ENCODE measurements at regions not wholly inside any gene's neighbourhood (a gene's known extent, or its start where the extent isn't known, plus 50 kb on each side); places are given as distances from the start of the nearest gene placed in this dataset.

DNA sequence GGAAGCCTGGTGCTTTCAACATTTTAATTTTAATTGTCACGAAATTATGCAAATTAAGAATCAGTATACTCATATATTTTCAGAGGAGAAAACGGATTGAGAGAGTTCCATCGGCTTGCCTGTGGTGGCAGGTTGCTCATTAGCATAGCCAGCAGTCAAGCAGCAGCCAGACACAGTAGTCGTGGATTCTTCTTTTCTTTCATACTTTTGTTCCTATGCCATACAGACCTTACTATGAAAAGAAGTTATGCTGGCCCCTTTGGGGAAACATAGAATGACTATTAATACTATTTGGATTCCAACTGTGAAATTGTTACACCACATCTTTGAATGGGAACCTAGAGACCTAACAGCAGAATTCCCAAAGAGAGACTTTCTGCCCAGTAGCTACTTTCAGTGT lies 617.7 kb upstream of the CA10 start:
- DNase-seq = no peak
- TF ChIP-seq POLR2AphosphoS5 (IDR thresholded peaks at IDR 0.05) (no peak), POLR2A (IDR thresholded peaks at IDR 0.05) (no peak), EP300 (IDR thresholded peaks at IDR 0.05) (no peak)
- TF ChIP-seq, protein P1, sequence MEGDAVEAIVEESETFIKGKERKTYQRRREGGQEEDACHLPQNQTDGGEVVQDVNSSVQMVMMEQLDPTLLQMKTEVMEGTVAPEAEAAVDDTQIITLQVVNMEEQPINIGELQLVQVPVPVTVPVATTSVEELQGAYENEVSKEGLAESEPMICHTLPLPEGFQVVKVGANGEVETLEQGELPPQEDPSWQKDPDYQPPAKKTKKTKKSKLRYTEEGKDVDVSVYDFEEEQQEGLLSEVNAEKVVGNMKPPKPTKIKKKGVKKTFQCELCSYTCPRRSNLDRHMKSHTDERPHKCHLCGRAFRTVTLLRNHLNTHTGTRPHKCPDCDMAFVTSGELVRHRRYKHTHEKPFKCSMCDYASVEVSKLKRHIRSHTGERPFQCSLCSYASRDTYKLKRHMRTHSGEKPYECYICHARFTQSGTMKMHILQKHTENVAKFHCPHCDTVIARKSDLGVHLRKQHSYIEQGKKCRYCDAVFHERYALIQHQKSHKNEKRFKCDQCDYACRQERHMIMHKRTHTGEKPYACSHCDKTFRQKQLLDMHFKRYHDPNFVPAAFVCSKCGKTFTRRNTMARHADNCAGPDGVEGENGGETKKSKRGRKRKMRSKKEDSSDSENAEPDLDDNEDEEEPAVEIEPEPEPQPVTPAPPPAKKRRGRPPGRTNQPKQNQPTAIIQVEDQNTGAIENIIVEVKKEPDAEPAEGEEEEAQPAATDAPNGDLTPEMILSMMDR (IDR thresholded peaks at IDR 0.05) = no peak
- intact Hi-C loops (cut with DNase I; ENCODE audit: low total_unique reads) = no loop called here
- H3K9me3 ChIP-seq = peaks cover 0 to 6% (median 0%) of the 10 kb centered on the region in 4 donors
- no peaks in the 10 kb centered on the region for H3K36me3 ChIP-seq
- no peaks in the 10 kb centered on the region for H3K4me1 ChIP-seq
- H3K27ac ChIP-seq = no peak overlapping the region
- H3K4me3 ChIP-seq = no peak overlapping the region
- H3K27me3 ChIP-seq = no peaks in the 10 kb centered on the region
- 36 to 53% (median 46%) methylated on average over 4 of the region's 4 CpGs for WGBS, 5 donors

DNA sequence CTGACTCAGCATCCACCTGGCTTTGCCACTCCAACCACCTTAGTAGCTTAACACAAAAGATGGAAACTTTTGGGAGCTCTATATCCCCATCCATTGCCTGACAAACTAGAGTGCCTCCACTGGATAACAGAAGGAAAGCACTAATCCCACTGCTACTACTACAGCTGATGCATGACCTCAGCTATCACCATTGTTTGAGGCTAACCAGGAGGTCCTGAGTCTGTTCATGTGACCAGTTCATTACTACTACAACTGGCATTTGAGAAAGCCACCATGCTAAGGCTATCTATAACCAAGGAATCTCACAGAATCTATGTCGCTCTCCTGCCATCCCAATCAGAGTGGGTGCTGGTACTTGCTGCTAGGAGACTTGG lies 604.3 kb upstream of the CA10 start:
- peaks cover 0 to 11% (median 5%) of the 10 kb centered on the region in 4 donors for H3K9me3 ChIP-seq
- no peak for DNase-seq
- intact Hi-C loops (cut with DNase I; ENCODE audit: low total_unique reads) = no loop called here
- 83 to 100% (median 91%) methylated on average over 1 of the region's 1 CpG for WGBS, 5 donors
- TF ChIP-seq POLR2AphosphoS5 (IDR thresholded peaks at IDR 0.05) (no peak), EP300 (IDR thresholded peaks at IDR 0.05) (no peak), POLR2A (IDR thresholded peaks at IDR 0.05) (no peak)
- TF ChIP-seq, protein P1 (IDR thresholded peaks at IDR 0.05) = no peak
- no peak overlapping the region for H3K4me3 ChIP-seq
- no peak overlapping the region for H3K27ac ChIP-seq
- no peaks in the 10 kb centered on the region for H3K4me1 ChIP-seq
- H3K27me3 ChIP-seq = no peaks in the 10 kb centered on the region
- no peaks in the 10 kb centered on the region for H3K36me3 ChIP-seq

DNA sequence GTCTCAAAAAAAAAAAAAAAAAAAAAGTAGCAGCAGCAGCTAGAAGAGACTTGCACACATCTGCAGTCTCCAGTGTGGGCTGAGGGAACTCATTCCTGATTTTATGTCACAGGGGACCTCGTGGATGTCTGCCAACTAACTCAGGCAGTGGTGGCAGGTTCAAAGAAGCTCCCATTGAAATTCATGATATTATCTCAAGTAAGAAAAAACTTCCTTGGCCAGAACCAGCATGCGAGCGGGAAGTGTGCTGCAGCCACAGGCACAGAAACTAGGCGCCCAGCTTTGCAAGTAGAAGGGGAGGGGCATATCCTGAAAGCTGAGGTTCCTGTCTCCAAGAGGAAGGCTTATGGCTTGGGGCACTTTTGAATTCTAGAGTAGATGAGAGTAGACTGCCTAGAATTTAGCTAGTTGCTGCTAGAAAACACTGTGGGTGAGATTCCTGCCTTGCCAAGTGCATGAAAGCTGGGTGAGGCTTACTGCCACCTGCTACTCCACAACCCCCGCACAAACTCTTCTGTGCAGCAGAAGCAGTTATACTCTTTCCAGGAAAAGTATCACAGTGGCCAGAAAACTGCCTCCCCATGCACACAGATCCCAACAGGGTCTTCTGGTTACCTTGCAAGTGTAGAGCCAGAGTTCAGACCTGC lies 603.8 kb upstream of the CA10 start:
- TF ChIP-seq POLR2AphosphoS5 (IDR thresholded peaks at IDR 0.05) = no peak
- TF ChIP-seq POLR2A (IDR thresholded peaks at IDR 0.05) = no peak
- TF ChIP-seq, protein P1 (IDR thresholded peaks at IDR 0.05) = no peak
- TF ChIP-seq EP300 (IDR thresholded peaks at IDR 0.05) = no peak
- 58 to 71% (median 67%) methylated on average over 5 of the region's 5 CpGs for WGBS, 5 donors
- no peaks in the 10 kb centered on the region for H3K36me3 ChIP-seq
- H3K27ac ChIP-seq = no peak overlapping the region
- no peaks in the 10 kb centered on the region for H3K27me3 ChIP-seq
- intact Hi-C loops (cut with DNase I; ENCODE audit: low total_unique reads) = no loop called here
- H3K9me3 ChIP-seq = peaks cover 0 to 11% (median 5%) of the 10 kb centered on the region in 4 donors
- DNase-seq = no peak
- no peaks in the 10 kb centered on the region for H3K4me1 ChIP-seq
- H3K4me3 ChIP-seq = no peak overlapping the region

- intact Hi-C loops (cut with DNase I; ENCODE audit: low total_unique reads) = no loop called here
- Histone ChIP-seq H3K4me1 (no peaks in the 10 kb centered on the region), H3K9me3 (peaks cover 0 to 5% (median 4%) of the 10 kb centered on the region in 4 donors), H3K27me3 (no peaks in the 10 kb centered on the region), H3K36me3 (no peaks in the 10 kb centered on the region), H3K27ac (no peak overlapping the region), H3K4me3 (no peak overlapping the region)
- no peak for DNase-seq
- TF ChIP-seq, protein P1 (IDR thresholded peaks at IDR 0.05) = no peak
- TF ChIP-seq POLR2A (IDR thresholded peaks at IDR 0.05) = no peak
- TF ChIP-seq EP300 (IDR thresholded peaks at IDR 0.05) = no peak
- TF ChIP-seq POLR2AphosphoS5 (IDR thresholded peaks at IDR 0.05) = no peak
- 75 to 86% (median 77%) methylated on average over 3 of the region's 3 CpGs for WGBS, 5 donors
Measured at GRCh38 chr17:52759864-52760263, 601.4 kb upstream of the CA10 start.

All from stomach (tissue), 8 donors.